ENCODE measurements at regions not wholly inside any gene's neighbourhood (a gene's known extent, or its start where the extent isn't known, plus 50 kb on each side); places are given as distances from the start of the nearest gene placed in this dataset.

DNA sequence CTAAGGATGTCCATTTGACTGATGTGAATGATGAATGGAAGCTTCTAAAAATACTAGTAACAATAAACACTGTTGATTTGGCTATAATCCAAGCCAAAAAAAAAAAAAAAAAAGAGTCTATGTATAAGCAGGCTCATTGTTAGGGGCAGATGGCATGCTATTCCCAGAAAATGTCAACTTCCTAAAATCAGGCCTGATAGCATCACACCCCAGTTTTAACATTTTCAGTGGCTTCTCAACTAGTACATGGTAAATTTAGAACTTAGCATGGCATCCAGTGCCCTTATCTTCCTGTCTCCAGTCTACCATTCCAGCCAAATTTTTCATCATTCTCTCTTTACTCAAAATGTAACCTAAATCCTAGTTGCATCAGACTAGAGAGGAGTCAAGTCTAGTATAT lies 288.2 kb upstream of the ZNF385D start:
- Histone ChIP-seq H3K4me3 (no peak overlapping the region), H3K27ac (no peak overlapping the region), H3K4me1 (no peaks in the 10 kb centered on the region), H3K4me2 (no peak overlapping the region), H3K9me3 (no peaks in the 10 kb centered on the region)
- ATAC-seq (no peak), DNase-seq (ENCODE audit: low read depth in 1 of 2, low spot score in 1 of 2) (no peak), FAIRE-seq (no peak)
- POLR2A ChIA-PET = no interaction called here
- CTCF ChIA-PET = interaction anchor here (0.7 kb wide), 1 partner anchor 47 kb away, joined by 4 read pairs; no protein-coding TSS in a partner anchor
- TF ChIP-seq TFCP2L1 (CRISPR knock-in tag; IDR thresholded peaks at IDR 0.05) (no peak), CHD2 (IDR thresholded peaks at IDR 0.05; ENCODE audit: low read length, partially characterized antibody) (no peak), CHD4 (IDR thresholded peaks at IDR 0.05; ENCODE audit: borderline replicate concordance) (no peak)

DNA sequence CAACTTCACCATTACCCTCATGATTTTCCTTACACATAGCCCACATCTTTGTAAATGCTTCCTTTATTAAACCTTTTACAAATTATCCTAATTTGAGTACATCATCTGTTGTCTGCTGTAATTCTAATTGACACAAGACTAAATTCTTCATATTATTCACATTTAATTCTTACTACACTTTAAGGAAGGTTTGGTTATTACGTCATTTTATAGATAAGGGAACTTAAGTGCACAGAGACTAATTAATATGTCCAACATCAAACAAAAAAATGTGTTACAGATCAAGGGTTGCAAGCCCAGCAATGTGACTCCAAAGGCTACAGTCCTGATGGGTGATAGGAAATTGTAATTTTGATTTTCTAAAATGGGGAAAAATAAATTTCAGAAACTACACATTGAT lies 289.1 kb upstream of the ZNF385D start:
- ATAC-seq = no peak
- H3K4me2 ChIP-seq = no peak overlapping the region
- 6% methylated on average over 1 of the region's 1 CpG for WGBS (ENCODE audit: missing lambda C conversion rate)
- no peak overlapping the region for H3K27ac ChIP-seq
- H3K9me3 ChIP-seq = no peaks in the 10 kb centered on the region
- TF ChIP-seq JUN (IDR thresholded peaks at IDR 0.05) (no peak), HDAC2 (IDR thresholded peaks at IDR 0.05) (no peak)
- TF ChIP-seq, protein P1, sequence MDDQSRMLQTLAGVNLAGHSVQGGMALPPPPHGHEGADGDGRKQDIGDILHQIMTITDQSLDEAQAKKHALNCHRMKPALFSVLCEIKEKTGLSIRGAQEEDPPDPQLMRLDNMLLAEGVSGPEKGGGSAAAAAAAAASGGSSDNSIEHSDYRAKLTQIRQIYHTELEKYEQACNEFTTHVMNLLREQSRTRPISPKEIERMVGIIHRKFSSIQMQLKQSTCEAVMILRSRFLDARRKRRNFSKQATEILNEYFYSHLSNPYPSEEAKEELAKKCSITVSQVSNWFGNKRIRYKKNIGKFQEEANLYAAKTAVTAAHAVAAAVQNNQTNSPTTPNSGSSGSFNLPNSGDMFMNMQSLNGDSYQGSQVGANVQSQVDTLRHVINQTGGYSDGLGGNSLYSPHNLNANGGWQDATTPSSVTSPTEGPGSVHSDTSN (IDR thresholded peaks at IDR 0.05) = no peak
- FAIRE-seq = no peak
- DNase-seq (ENCODE audit: low read depth in 1 of 2, low spot score in 1 of 2) = no peak
- POLR2A ChIA-PET = no interaction called here
- CTCF ChIA-PET = no interaction called here
- H3K4me1 ChIP-seq = no peaks in the 10 kb centered on the region
- H3K4me3 ChIP-seq = no peak overlapping the region

DNA sequence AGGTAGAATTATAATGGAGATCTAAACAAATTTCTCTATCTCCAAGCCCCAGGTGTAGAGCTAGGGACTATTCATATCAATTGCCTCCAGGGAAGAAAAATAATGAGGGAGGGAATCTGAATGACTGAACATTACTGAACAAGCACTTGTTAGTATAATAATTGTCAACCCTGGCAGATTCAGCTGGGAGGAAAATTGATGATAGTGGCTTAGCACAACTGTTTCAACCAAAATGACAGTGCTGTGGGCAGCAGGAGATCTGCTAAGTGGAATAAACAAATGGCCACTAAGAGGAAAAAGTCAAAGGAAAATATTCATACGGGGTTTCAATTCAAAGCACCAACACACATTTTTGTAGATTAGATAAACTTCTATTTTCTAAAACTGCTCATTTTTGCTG lies 294.9 kb upstream of the ZNF385D start:
- H3K4me3 ChIP-seq = no peak overlapping the region
- WGBS (ENCODE audit: missing lambda C conversion rate) = 2% methylated on average over 1 of the region's 1 CpG
- ChIA-PET CTCF (no interaction called here), POLR2A (no interaction called here)
- no peaks in the 10 kb centered on the region for H3K9me3 ChIP-seq
- H3K4me1 ChIP-seq = no peaks in the 10 kb centered on the region
- ATAC-seq (no peak), FAIRE-seq (no peak), DNase-seq (ENCODE audit: low read depth in 1 of 2, low spot score in 1 of 2) (no peak)
- no peak overlapping the region for H3K4me2 ChIP-seq
- TF ChIP-seq NR3C1 (IDR thresholded peaks at IDR 0.05) (no peak), MAFK (IDR thresholded peaks at IDR 0.05; ENCODE audit: partially characterized antibody) (no peak), HDAC2 (IDR thresholded peaks at IDR 0.05) (no peak), CBX2 (IDR thresholded peaks at IDR 0.05; ENCODE audit: borderline replicate concordance, low read depth) (no peak), EHF (CRISPR knock-in tag; IDR thresholded peaks at IDR 0.05) (no peak), ZFP36 (IDR thresholded peaks at IDR 0.05; ENCODE audit: borderline replicate concordance, partially characterized antibody) (no peak), HOXA7 (CRISPR knock-in tag; IDR thresholded peaks at IDR 0.05) (no peak), NPAS2 (CRISPR knock-in tag; IDR thresholded peaks at IDR 0.05; ENCODE audit: borderline replicate concordance) (no peak)
- TF ChIP-seq, protein P2, sequence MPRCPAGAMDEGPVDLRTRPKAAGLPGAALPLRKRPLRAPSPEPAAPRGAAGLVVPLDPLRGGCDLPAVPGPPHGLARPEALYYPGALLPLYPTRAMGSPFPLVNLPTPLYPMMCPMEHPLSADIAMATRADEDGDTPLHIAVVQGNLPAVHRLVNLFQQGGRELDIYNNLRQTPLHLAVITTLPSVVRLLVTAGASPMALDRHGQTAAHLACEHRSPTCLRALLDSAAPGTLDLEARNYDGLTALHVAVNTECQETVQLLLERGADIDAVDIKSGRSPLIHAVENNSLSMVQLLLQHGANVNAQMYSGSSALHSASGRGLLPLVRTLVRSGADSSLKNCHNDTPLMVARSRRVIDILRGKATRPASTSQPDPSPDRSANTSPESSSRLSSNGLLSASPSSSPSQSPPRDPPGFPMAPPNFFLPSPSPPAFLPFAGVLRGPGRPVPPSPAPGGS (IDR thresholded peaks at IDR 0.05) = no peak
- TF ChIP-seq, protein P3, sequence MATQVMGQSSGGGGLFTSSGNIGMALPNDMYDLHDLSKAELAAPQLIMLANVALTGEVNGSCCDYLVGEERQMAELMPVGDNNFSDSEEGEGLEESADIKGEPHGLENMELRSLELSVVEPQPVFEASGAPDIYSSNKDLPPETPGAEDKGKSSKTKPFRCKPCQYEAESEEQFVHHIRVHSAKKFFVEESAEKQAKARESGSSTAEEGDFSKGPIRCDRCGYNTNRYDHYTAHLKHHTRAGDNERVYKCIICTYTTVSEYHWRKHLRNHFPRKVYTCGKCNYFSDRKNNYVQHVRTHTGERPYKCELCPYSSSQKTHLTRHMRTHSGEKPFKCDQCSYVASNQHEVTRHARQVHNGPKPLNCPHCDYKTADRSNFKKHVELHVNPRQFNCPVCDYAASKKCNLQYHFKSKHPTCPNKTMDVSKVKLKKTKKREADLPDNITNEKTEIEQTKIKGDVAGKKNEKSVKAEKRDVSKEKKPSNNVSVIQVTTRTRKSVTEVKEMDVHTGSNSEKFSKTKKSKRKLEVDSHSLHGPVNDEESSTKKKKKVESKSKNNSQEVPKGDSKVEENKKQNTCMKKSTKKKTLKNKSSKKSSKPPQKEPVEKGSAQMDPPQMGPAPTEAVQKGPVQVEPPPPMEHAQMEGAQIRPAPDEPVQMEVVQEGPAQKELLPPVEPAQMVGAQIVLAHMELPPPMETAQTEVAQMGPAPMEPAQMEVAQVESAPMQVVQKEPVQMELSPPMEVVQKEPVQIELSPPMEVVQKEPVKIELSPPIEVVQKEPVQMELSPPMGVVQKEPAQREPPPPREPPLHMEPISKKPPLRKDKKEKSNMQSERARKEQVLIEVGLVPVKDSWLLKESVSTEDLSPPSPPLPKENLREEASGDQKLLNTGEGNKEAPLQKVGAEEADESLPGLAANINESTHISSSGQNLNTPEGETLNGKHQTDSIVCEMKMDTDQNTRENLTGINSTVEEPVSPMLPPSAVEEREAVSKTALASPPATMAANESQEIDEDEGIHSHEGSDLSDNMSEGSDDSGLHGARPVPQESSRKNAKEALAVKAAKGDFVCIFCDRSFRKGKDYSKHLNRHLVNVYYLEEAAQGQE (IDR thresholded peaks at IDR 0.05) = no peak
- TF ChIP-seq, protein P4, sequence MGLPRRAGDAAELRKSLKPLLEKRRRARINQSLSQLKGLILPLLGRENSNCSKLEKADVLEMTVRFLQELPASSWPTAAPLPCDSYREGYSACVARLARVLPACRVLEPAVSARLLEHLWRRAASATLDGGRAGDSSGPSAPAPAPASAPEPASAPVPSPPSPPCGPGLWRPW (IDR thresholded peaks at IDR 0.05) = no peak
- TF ChIP-seq, protein P5, sequence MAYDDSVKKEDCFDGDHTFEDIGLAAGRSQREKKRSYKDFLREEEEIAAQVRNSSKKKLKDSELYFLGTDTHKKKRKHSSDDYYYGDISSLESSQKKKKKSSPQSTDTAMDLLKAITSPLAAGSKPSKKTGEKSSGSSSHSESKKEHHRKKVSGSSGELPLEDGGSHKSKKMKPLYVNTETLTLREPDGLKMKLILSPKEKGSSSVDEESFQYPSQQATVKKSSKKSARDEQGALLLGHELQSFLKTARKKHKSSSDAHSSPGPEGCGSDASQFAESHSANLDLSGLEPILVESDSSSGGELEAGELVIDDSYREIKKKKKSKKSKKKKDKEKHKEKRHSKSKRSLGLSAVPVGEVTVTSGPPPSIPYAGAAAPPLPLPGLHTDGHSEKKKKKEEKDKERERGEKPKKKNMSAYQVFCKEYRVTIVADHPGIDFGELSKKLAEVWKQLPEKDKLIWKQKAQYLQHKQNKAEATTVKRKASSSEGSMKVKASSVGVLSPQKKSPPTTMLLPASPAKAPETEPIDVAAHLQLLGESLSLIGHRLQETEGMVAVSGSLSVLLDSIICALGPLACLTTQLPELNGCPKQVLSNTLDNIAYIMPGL (CRISPR knock-in tag; IDR thresholded peaks at IDR 0.05; ENCODE audit: borderline replicate concordance) = no peak
- H3K27ac ChIP-seq = no peak overlapping the region
